ENCODE measurements at regions not wholly inside any gene's neighbourhood (a gene's known extent, or its start where the extent isn't known, plus 50 kb on each side); places are given as distances from the start of the nearest gene placed in this dataset.

- TF ChIP-seq CTCF (IDR thresholded peaks at IDR 0.05) = no peak
- TF ChIP-seq POLR2AphosphoS5 (IDR thresholded peaks at IDR 0.05; ENCODE audit: insufficient read depth in 1 of 2, low read depth in 1 of 2) = no peak
These were observed 81.3 kb upstream of the SPATA31C2 start for GRCh38 chr9:88219601-88220000.
